ENCODE measurements at regions not wholly inside any gene's neighbourhood (a gene's known extent, or its start where the extent isn't known, plus 50 kb on each side); places are given as distances from the start of the nearest gene placed in this dataset.

- no peak overlapping the region for H3K9ac ChIP-seq (ENCODE audit: extremely low read depth, insufficient read length, low read length)
- Mint-ChIP-seq H3K9me3 (peaks cover 6% of the 10 kb centered on the region in 2 experiments; a peak in 4 of 5 replicates), H3K4me1 (no peaks in the 10 kb centered on the region), H3K27me3 (ENCODE audit: low read depth) (no peaks in the 10 kb centered on the region; the same call in 1 of the 2 replicates), H3K27ac (no peak overlapping the region), H3K36me3 (ENCODE audit: insufficient read depth in 1 of 3, low read depth in 3 of 3) (peaks cover 0 to 7% (median 0%) of the 10 kb centered on the region in 3 experiments; a peak in 2 of 7 replicates), H3K4me3 (no peak overlapping the region)
- H3T11ph ChIP-seq (ENCODE audit: low read length): no peak overlapping the region
- no peaks in the 10 kb centered on the region for H3K79me1 ChIP-seq (ENCODE audit: insufficient read depth, low read depth, low read length, poor library complexity, severe bottlenecking)
- H3K18ac ChIP-seq (ENCODE audit: insufficient read length, low read depth, low read length): no peak overlapping the region
- H3K4ac ChIP-seq (ENCODE audit: low read depth, low read length): no peak overlapping the region
- H3K79me2 ChIP-seq (ENCODE audit: insufficient read depth, low read length): no peaks in the 10 kb centered on the region
- H2BK120ac ChIP-seq (ENCODE audit: low read depth, low read length, poor library complexity, severe bottlenecking): no peak overlapping the region
- no peak overlapping the region for H2AK5ac ChIP-seq (ENCODE audit: insufficient read length, low read length)
- H2BK12ac ChIP-seq (ENCODE audit: insufficient read length, low read depth, low read length): no peak overlapping the region
- no CpG with 5 or more reads among the region's 2 CpGs for WGBS (ENCODE audit: extremely low coverage, insufficient read length, low lambda C conversion rate)
- H4K5ac ChIP-seq (ENCODE audit: insufficient read length, low read depth, low read length): no peak overlapping the region
- no peak for TF ChIP-seq CTCF (conservative IDR thresholded peaks at IDR 0.05)
- H3K27ac ChIP-seq (ENCODE audit: insufficient read length, low read depth, low read length): no peak overlapping the region
- no peak overlapping the region for H3K14ac ChIP-seq (ENCODE audit: insufficient read depth, low read length)
- H3K9me3 ChIP-seq (ENCODE audit: control insufficient read depth, low read depth, low read length): no peaks in the 10 kb centered on the region
- no peak overlapping the region for H2AFZ ChIP-seq (ENCODE audit: low read length)
- H2BK20ac ChIP-seq (ENCODE audit: low read depth, low read length, poor library complexity, severe bottlenecking): no peak overlapping the region
- no peak overlapping the region for H2BK15ac ChIP-seq (ENCODE audit: low read depth, low read length)
- H3K23me2 ChIP-seq (ENCODE audit: insufficient read length, low read depth, low read length, poor library complexity, severe bottlenecking): no peaks in the 10 kb centered on the region
- H2BK5ac ChIP-seq (ENCODE audit: insufficient read length, low read length): no peak overlapping the region
- H3K4me2 ChIP-seq (ENCODE audit: insufficient read depth, insufficient read length, low read length): no peak overlapping the region
- DNase-seq: no peak
- H4K91ac ChIP-seq (ENCODE audit: insufficient read length, low read depth, low read length): no peak overlapping the region
- no peaks in the 10 kb centered on the region for H3K4me1 ChIP-seq (ENCODE audit: insufficient read depth, low read length)
- H4K20me1 ChIP-seq (ENCODE audit: control insufficient read depth, insufficient read depth, insufficient read length): no peaks in the 10 kb centered on the region
- no peak overlapping the region for H3K56ac ChIP-seq (ENCODE audit: insufficient read length, low read depth, low read length)
- no peak overlapping the region for H3K23ac ChIP-seq (ENCODE audit: insufficient read length, low read depth, low read length)
- no peak overlapping the region for H4K8ac ChIP-seq (replicated peaks; ENCODE audit: insufficient read length, low read depth, low read length)
- no peaks in the 10 kb centered on the region for H3K27me3 ChIP-seq (ENCODE audit: insufficient read depth, low read length)
Observed at GRCh38 chr5:29649321-29649720, 1544.2 kb upstream of the CDH6 start.

Measured in H9 (cell line).